NT2/D1 (cell line): ENCODE measurements at regions not wholly inside any gene's neighbourhood (a gene's known extent, or its start where the extent isn't known, plus 50 kb on each side); places are given as distances from the start of the nearest gene placed in this dataset.
A peak's percentile ranks its signal among the peaks of the same experiment; 100 is the strongest.

Source experiments
- DNase-seq: peaks from one replicate; pipeline ENCODE4 v3.0.0-alpha.2; 2011; ENCODE audit warnings: low read depth, low spot score
- H3K27me3 ChIP-seq: 2 replicates; pipeline ENCODE4 v1.6.0; 2011; ENCODE audit warnings: mild to moderate bottlenecking; ENCODE audit not compliant: insufficient read length, insufficient read depth
- H3K36me3 ChIP-seq: 2 replicates; pipeline ENCODE4 v1.6.1; 2011; ENCODE audit warnings: mild to moderate bottlenecking, low read length, mixed read lengths; ENCODE audit not compliant: insufficient read depth, insufficient read length
- H3K4me1 ChIP-seq: 2 replicates; pipeline ENCODE4 v1.5.1; 2011; ENCODE audit not compliant: insufficient read depth, insufficient read length
- H3K4me3 ChIP-seq: 2 replicates; pipeline ENCODE4 v1.5.1; 2011; ENCODE audit warnings: low read depth; ENCODE audit not compliant: insufficient read length
- H3K9ac ChIP-seq: 2 replicates; pipeline ENCODE4 v1.6.0; 2011; ENCODE audit warnings: low read depth; ENCODE audit not compliant: insufficient read length
- H3K9me3 ChIP-seq: 2 replicates; pipeline ENCODE4 v1.5.1; 2011; ENCODE audit warnings: mild to moderate bottlenecking, low read length; ENCODE audit not compliant: insufficient read depth
- SUZ12 ChIP-seq: IDR thresholded peaks from 2 replicates; pipeline ENCODE4 v1.6.1; 2011; ENCODE audit not compliant: insufficient read length, insufficient read depth; ENCODE audit errors: extremely low read depth
- YY1 ChIP-seq: IDR thresholded peaks from 2 replicates; pipeline ENCODE4 v1.6.1; 2011; ENCODE audit not compliant: insufficient read length, insufficient read depth
- ZNF274 ChIP-seq: IDR thresholded peaks from 2 replicates; pipeline ENCODE4 v1.6.1; 2011; ENCODE audit warnings: mild to moderate bottlenecking, low read depth, low read length

DNA sequence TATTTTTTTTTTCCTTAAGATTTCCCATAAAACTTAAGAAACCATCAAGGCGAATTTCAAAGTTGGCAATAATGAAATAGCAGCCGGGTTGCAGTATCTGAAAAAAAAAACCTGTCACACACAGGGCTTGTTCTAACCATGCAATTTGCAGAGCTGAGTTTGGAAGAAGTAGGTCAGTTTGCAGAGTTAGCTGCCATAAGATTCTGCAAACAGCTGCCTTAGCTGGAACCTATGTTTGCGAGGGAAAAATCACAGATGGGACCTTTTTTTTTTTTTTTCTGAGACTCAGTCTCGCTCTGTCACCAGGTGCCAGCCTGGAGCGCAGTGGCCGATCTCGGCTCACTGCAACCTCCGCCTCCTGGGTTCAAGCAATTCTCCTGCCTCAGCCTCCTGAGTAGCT, 98.5 kb upstream of the HS3ST4 start:
- no peak for DNase-seq
- Histone ChIP-seq H3K9ac (no peak overlapping the region), H3K36me3 (no peaks in the 10 kb centered on the region), H3K27me3 (no peaks in the 10 kb centered on the region), H3K9me3 (peaks cover 3% of the 10 kb centered on the region; the same call in 1 of the 2 replicates), H3K4me3 (no peak overlapping the region), H3K4me1 (no peaks in the 10 kb centered on the region)
- TF ChIP-seq ZNF274: no peak
- no peak for TF ChIP-seq SUZ12
- no peak for TF ChIP-seq YY1

DNA sequence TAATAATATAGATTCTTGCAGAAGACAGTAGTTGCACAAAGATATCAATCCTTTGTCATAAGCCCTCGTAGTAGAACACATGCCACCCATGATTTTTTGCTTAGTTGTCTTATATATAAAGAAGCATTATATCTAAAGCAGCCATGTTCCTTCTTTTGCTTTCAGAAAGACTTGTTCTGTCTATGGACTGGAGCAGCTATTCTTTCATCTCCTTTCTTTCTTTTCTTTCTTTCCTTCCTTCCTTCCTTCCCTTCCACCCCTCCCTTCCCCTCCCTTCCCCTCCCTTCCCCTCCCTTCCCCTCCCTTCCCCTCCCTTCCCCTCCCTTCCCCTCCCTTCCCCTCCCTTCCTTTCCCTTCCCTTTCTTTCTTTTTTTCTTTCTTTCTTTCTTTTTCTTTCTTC, 104.0 kb upstream of the HS3ST4 start:
- TF ChIP-seq YY1 (no peak), SUZ12 (no peak), ZNF274 (no peak)
- peaks cover 25% of the 10 kb centered on the region for H3K9me3 ChIP-seq

GRCh38 chr16:25586826-25587225, 104.9 kb upstream of the HS3ST4 start:
- peaks cover 28% of the 10 kb centered on the region for H3K9me3 ChIP-seq
- no peak overlapping the region for H3K9ac ChIP-seq
- H3K4me3 ChIP-seq: no peak overlapping the region
- no peaks in the 10 kb centered on the region for H3K36me3 ChIP-seq
- no peaks in the 10 kb centered on the region for H3K27me3 ChIP-seq
- no peaks in the 10 kb centered on the region for H3K4me1 ChIP-seq
- TF ChIP-seq SUZ12 (no peak), YY1 (no peak), ZNF274 (no peak)
- DNase-seq: no peak

More for the DNA sequence above, 104.0 kb upstream of the HS3ST4 start:
- no peak for DNase-seq
- Histone ChIP-seq H3K36me3 (no peaks in the 10 kb centered on the region), H3K4me1 (no peaks in the 10 kb centered on the region), H3K27me3 (no peaks in the 10 kb centered on the region), H3K9ac (no peak overlapping the region), H3K4me3 (no peak overlapping the region)

- Histone ChIP-seq H3K9me3 (peaks cover 30% of the 10 kb centered on the region; the same call in 1 of the 2 replicates), H3K4me1 (no peaks in the 10 kb centered on the region), H3K9ac (no peak overlapping the region), H3K36me3 (no peaks in the 10 kb centered on the region), H3K4me3 (no peak overlapping the region), H3K27me3 (no peaks in the 10 kb centered on the region)
- no peak for DNase-seq
- TF ChIP-seq YY1 (no peak), ZNF274 (no peak), SUZ12 (no peak)
These were observed 106.2 kb upstream of the HS3ST4 start for GRCh38 chr16:25585526-25585925.

GRCh38 chr16:25580041-25580440, 111.7 kb upstream of the HS3ST4 start:
- Histone ChIP-seq H3K9ac (no peak overlapping the region), H3K4me1 (peaks cover 4% of the 10 kb centered on the region), H3K9me3 (peaks cover 46% of the 10 kb centered on the region; the same call in 1 of the 2 replicates), H3K4me3 (no peak overlapping the region), H3K36me3 (no peaks in the 10 kb centered on the region), H3K27me3 (peaks cover 20% of the 10 kb centered on the region)
- DNase-seq: no peak
- no peak for TF ChIP-seq ZNF274
- TF ChIP-seq SUZ12: no peak
- peak; percentile 14 for TF ChIP-seq YY1

DNA sequence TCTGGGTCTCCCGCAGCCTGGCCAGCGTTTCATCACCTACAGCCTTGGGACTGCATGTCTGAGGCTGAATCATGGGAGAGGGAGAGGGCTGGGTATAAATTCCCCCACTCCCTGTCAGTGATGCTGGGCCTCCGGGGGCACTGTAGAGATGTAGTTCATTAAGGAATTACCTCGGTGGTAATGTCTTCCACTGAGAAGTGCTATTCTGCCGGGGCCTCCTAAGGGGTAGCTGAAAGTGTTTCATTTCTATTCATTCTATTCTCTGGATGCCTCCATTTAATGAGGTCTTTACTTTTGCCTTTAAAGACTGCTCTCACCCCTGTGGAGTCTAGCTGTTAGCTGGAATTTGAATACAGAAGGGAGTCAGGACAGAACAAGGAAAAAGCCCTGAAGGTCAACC, 116.4 kb upstream of the HS3ST4 start:
- peaks cover 4% of the 10 kb centered on the region for H3K4me1 ChIP-seq
- H3K27me3 ChIP-seq: peaks cover 20% of the 10 kb centered on the region
- peak overlapping the region; percentile 44 for H3K9ac ChIP-seq
- H3K36me3 ChIP-seq: no peaks in the 10 kb centered on the region
- peaks cover 20% of the 10 kb centered on the region; the same call in 1 of the 2 replicates for H3K9me3 ChIP-seq
- no peak overlapping the region for H3K4me3 ChIP-seq
- no peak for TF ChIP-seq YY1
- no peak for TF ChIP-seq ZNF274
- TF ChIP-seq SUZ12: no peak
- DNase-seq: peak; percentile 84

DNA sequence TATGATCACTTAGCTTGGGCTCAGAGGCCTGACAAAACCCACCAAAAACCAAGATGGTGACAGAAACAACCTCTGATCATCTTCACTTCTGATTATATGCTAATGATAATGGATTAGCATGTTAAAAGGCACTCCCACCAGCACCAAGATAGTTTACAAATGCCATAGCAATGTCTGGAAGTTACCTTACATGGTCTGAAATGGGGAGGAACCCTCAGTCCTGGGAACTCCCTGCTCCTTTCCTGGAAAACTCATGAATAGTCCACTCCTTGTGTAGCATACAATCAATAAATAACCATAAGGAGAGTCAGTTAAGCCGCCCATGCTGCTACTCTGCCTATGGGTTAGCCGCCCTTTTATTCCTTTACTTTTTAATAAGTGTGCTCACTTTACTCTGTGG, 120.0 kb upstream of the HS3ST4 start:
- peaks cover 5% of the 10 kb centered on the region for H3K27me3 ChIP-seq
- H3K9me3 ChIP-seq: peaks cover 24% of the 10 kb centered on the region; the same call in 1 of the 2 replicates
- H3K4me1 ChIP-seq: peaks cover 4% of the 10 kb centered on the region
- H3K36me3 ChIP-seq: no peaks in the 10 kb centered on the region
- H3K9ac ChIP-seq: no peak overlapping the region
- TF ChIP-seq ZNF274 (no peak), YY1 (no peak), SUZ12 (no peak)
- no peak overlapping the region for H3K4me3 ChIP-seq
- no peak for DNase-seq

- H3K9me3 ChIP-seq: peaks cover 16% of the 10 kb centered on the region; the same call in 1 of the 2 replicates
- no peak for DNase-seq
- no peak overlapping the region for H3K4me3 ChIP-seq
- no peaks in the 10 kb centered on the region for H3K36me3 ChIP-seq
- TF ChIP-seq ZNF274: no peak
- no peak for TF ChIP-seq SUZ12
- TF ChIP-seq YY1: no peak
- no peaks in the 10 kb centered on the region for H3K4me1 ChIP-seq
- H3K9ac ChIP-seq: no peak overlapping the region
- H3K27me3 ChIP-seq: no peaks in the 10 kb centered on the region
These were observed 121.6 kb upstream of the HS3ST4 start for GRCh38 chr16:25570131-25570530.
